Mesenchymal stem cell (in vitro differentiated cells and primary cell): ENCODE measurements at regions not wholly inside any gene's neighbourhood (a gene's known extent, or its start where the extent isn't known, plus 50 kb on each side); places are given as distances from the start of the nearest gene placed in this dataset.

Experiments used
- DNase-seq: peaks from one replicate; pipeline ENCODE4 v3.0.0-alpha.2; 2013
- H2AFZ ChIP-seq: one replicate; pipeline ENCODE4 v1.6.1; 2013; ENCODE audit warnings: low read depth, mild to moderate bottlenecking, control low read depth, inconsistent platforms, low read length, moderate library complexity
- H2AK5ac ChIP-seq: 2 replicates; pipeline ENCODE4 v1.6.1; 2013; ENCODE audit warnings: low read length, moderate library complexity, mild to moderate bottlenecking, inconsistent platforms; ENCODE audit not compliant: severe bottlenecking
- H2BK120ac ChIP-seq: one replicate; pipeline ENCODE4 v1.6.1; 2013; ENCODE audit warnings: low read depth, mild to moderate bottlenecking, inconsistent platforms, low read length, moderate library complexity
- H2BK12ac ChIP-seq, 2 experiments: one replicate each; pipeline ENCODE4 v1.6.1; 2013; ENCODE audit warnings: inconsistent platforms in 2 of 2, low read length in 2 of 2, mild to moderate bottlenecking in 2 of 2, moderate library complexity in 2 of 2, control low read depth in 1 of 2
- H2BK15ac ChIP-seq: one replicate; pipeline ENCODE4 v1.6.1; 2013; ENCODE audit warnings: mild to moderate bottlenecking, low read depth, inconsistent platforms; ENCODE audit not compliant: poor library complexity, severe bottlenecking
- H2BK5ac ChIP-seq: 2 replicates; pipeline ENCODE4 v1.6.1; 2013; ENCODE audit warnings: low read depth, mild to moderate bottlenecking, low read length, control low read depth, inconsistent platforms; ENCODE audit not compliant: poor library complexity, severe bottlenecking
- H3K14ac ChIP-seq, 2 experiments: one replicate each; pipeline ENCODE4 v1.6.1; 2013; ENCODE audit warnings: inconsistent platforms in 2 of 2, low read length in 2 of 2, control low read depth in 1 of 2, mild to moderate bottlenecking in 1 of 2, moderate library complexity in 1 of 2
- H3K18ac ChIP-seq, 2 experiments: one replicate each; pipeline ENCODE4 v1.6.1; 2013; ENCODE audit warnings: inconsistent platforms in 2 of 2, low read length in 2 of 2, control low read depth in 1 of 2, low read depth in 1 of 2, mild to moderate bottlenecking in 1 of 2
- H3K23ac ChIP-seq, 2 experiments: one replicate each; pipeline ENCODE4 v1.6.1; 2013; ENCODE audit warnings: inconsistent platforms in 2 of 2, low read length in 2 of 2, mild to moderate bottlenecking in 2 of 2, moderate library complexity in 2 of 2, control low read depth in 1 of 2
- H3K27ac ChIP-seq: 2 replicates; pipeline ENCODE4 v1.5.1; 2013; ENCODE audit warnings: mild to moderate bottlenecking, moderate library complexity, low read length, control low read depth, inconsistent platforms; ENCODE audit not compliant: poor library complexity, severe bottlenecking
- H3K27me3 ChIP-seq, 2 experiments: 2 replicates each; pipeline versions ENCODE4 v1.6.1 to v1.7.0; 2013; ENCODE audit warnings: low read length in 2 of 2, mild to moderate bottlenecking in 2 of 2, moderate library complexity in 2 of 2, control low read depth in 1 of 2, inconsistent platforms in 1 of 2; ENCODE audit not compliant: control insufficient read depth in 1 of 2, insufficient read depth in 1 of 2
- H3K36me3 ChIP-seq, 2 experiments: 2 replicates each; pipeline versions ENCODE4 v1.6.1 to v1.7.0; 2013; ENCODE audit warnings: low read length in 2 of 2, control low read depth in 1 of 2, inconsistent platforms in 1 of 2, low read depth in 1 of 2, mild to moderate bottlenecking in 1 of 2; ENCODE audit not compliant: insufficient read depth in 2 of 2, control insufficient read depth in 1 of 2
- H3K4ac ChIP-seq, 2 experiments: one replicate each; pipeline ENCODE4 v1.6.1; 2013; ENCODE audit warnings: inconsistent platforms in 2 of 2, low read length in 2 of 2, mild to moderate bottlenecking in 2 of 2, moderate library complexity in 2 of 2, control low read depth in 1 of 2, low read depth in 1 of 2
- H3K4me1 ChIP-seq: 2 replicates; pipeline ENCODE4 v1.6.1; 2013; ENCODE audit warnings: low read depth, low read length, control low read depth; ENCODE audit not compliant: control insufficient read depth, insufficient read depth
- H3K4me2 ChIP-seq: 2 replicates; pipeline ENCODE4 v1.6.1; 2013; ENCODE audit warnings: low read length, mild to moderate bottlenecking, inconsistent platforms; ENCODE audit not compliant: poor library complexity, severe bottlenecking
- H3K4me3 ChIP-seq, 2 experiments: 2 replicates each; pipeline versions ENCODE4 v1.5.1 to v1.7.0; 2013; ENCODE audit warnings: low read length in 2 of 2, mild to moderate bottlenecking in 2 of 2, control low read depth in 1 of 2, low read depth in 1 of 2; ENCODE audit not compliant: insufficient read depth in 1 of 2
- H3K79me1 ChIP-seq: replicated peaks from 2 replicates; pipeline ENCODE4 v1.6.1; 2013; ENCODE audit warnings: mild to moderate bottlenecking, control low read depth, low read length, inconsistent platforms; ENCODE audit not compliant: poor library complexity, severe bottlenecking
- H3K9ac ChIP-seq: 2 replicates; pipeline ENCODE4 v1.7.0; 2013; ENCODE audit warnings: mild to moderate bottlenecking, low read length, moderate library complexity
- H3K9me3 ChIP-seq: 2 replicates; pipeline ENCODE4 v1.7.0; 2013; ENCODE audit warnings: mild to moderate bottlenecking, low read length; ENCODE audit not compliant: control insufficient read depth
- H4K8ac ChIP-seq: one replicate; pipeline ENCODE4 v1.6.1; 2013; ENCODE audit warnings: inconsistent platforms, mild to moderate bottlenecking, low read length, moderate library complexity
- H4K91ac ChIP-seq: one replicate; pipeline ENCODE4 v1.6.1; 2013; ENCODE audit warnings: mild to moderate bottlenecking, low read length, inconsistent platforms
- WGBS: methylation state at CpG from one replicate; pipeline ENCODE4 v1.1.7; 2013; ENCODE audit warnings: mixed read lengths; 5-methylcytosine and 5-hydroxymethylcytosine counted together

- no peak overlapping the region for H3K27ac ChIP-seq
- no peak overlapping the region for H2BK120ac ChIP-seq
- no peak overlapping the region for H2BK15ac ChIP-seq
- no peaks in the 10 kb centered on the region for H3K79me1 ChIP-seq
- no peak overlapping the region for H3K4ac ChIP-seq
- H2BK12ac ChIP-seq = no peak overlapping the region
- H3K4me1 ChIP-seq = no peaks in the 10 kb centered on the region
- 80% methylated on average over 3 of the region's 3 CpGs for WGBS
- H3K9ac ChIP-seq = no peak overlapping the region
- no peak overlapping the region for H3K14ac ChIP-seq
- no peak overlapping the region for H3K18ac ChIP-seq
- no peak overlapping the region for H2AFZ ChIP-seq
- no peak overlapping the region for H3K4me3 ChIP-seq
- H3K27me3 ChIP-seq = no peaks in the 10 kb centered on the region
- H3K9me3 ChIP-seq = no peaks in the 10 kb centered on the region
- H2AK5ac ChIP-seq = no peak overlapping the region
- H4K8ac ChIP-seq = no peak overlapping the region
- DNase-seq = no peak
- H3K4me2 ChIP-seq = no peak overlapping the region
- no peak overlapping the region for H3K23ac ChIP-seq
- no peak overlapping the region for H2BK5ac ChIP-seq
- H4K91ac ChIP-seq = no peak overlapping the region
- H3K36me3 ChIP-seq = no peaks in the 10 kb centered on the region
These were observed 100.3 kb downstream of the ZIC1 start for GRCh38 chr3:147509448-147509847.

GRCh38 chr3:147513785-147514184, 104.6 kb downstream of the ZIC1 start:
- Histone ChIP-seq H3K36me3 (no peaks in the 10 kb centered on the region), H4K91ac (no peak overlapping the region), H3K18ac (no peak overlapping the region), H3K4ac (no peak overlapping the region), H3K14ac (no peak overlapping the region), H2BK12ac (no peak overlapping the region), H3K4me1 (no peaks in the 10 kb centered on the region), H3K9ac (no peak overlapping the region), H3K27me3 (no peaks in the 10 kb centered on the region), H3K9me3 (no peaks in the 10 kb centered on the region), H3K79me1 (no peaks in the 10 kb centered on the region), H4K8ac (no peak overlapping the region), H3K4me2 (no peak overlapping the region), H2BK15ac (no peak overlapping the region), H3K27ac (no peak overlapping the region), H2BK120ac (no peak overlapping the region), H2AFZ (no peak overlapping the region), H3K23ac (no peak overlapping the region), H2AK5ac (no peak overlapping the region), H2BK5ac (no peak overlapping the region), H3K4me3 (no peak overlapping the region)
- WGBS = 79% methylated on average over 5 of the region's 5 CpGs
- DNase-seq = no peak

- DNase-seq = no peak
- no peak overlapping the region for H3K27ac ChIP-seq
- 95% methylated on average over 5 of the region's 8 CpGs for WGBS
These were observed 105.4 kb downstream of the ZIC1 start for GRCh38 chr3:147514366-147515160.

GRCh38 chr3:147518465-147518864, 109.3 kb downstream of the ZIC1 start:
- Histone ChIP-seq H3K4me3 (no peak overlapping the region), H2AK5ac (no peak overlapping the region), H3K14ac (no peak overlapping the region), H2BK5ac (no peak overlapping the region), H4K8ac (no peak overlapping the region), H3K9me3 (no peaks in the 10 kb centered on the region), H3K4me2 (no peak overlapping the region), H3K23ac (no peak overlapping the region), H2BK12ac (no peak overlapping the region), H3K79me1 (no peaks in the 10 kb centered on the region), H3K4me1 (no peaks in the 10 kb centered on the region), H4K91ac (no peak overlapping the region), H3K36me3 (no peaks in the 10 kb centered on the region), H2AFZ (no peak overlapping the region), H3K9ac (no peak overlapping the region), H3K27ac (no peak overlapping the region), H2BK120ac (no peak overlapping the region), H3K18ac (no peak overlapping the region), H2BK15ac (no peak overlapping the region), H3K4ac (no peak overlapping the region), H3K27me3 (no peaks in the 10 kb centered on the region)
- WGBS = 92% methylated on average over 5 of the region's 6 CpGs
- DNase-seq = no peak

More at GRCh38 chr3:147514366-147515160, 105.4 kb downstream of the ZIC1 start:
- no peak overlapping the region for H4K91ac ChIP-seq
- H2BK120ac ChIP-seq = no peak overlapping the region
- no peak overlapping the region for H4K8ac ChIP-seq
- no peak overlapping the region for H3K9ac ChIP-seq
- no peak overlapping the region for H2AK5ac ChIP-seq
- no peak overlapping the region for H3K4me2 ChIP-seq
- H2BK12ac ChIP-seq = no peak overlapping the region
- no peaks in the 10 kb centered on the region for H3K4me1 ChIP-seq
- no peaks in the 10 kb centered on the region for H3K9me3 ChIP-seq
- H3K23ac ChIP-seq = no peak overlapping the region
- no peak overlapping the region for H3K14ac ChIP-seq
- no peaks in the 10 kb centered on the region for H3K27me3 ChIP-seq
- H3K36me3 ChIP-seq = no peaks in the 10 kb centered on the region
- H3K4me3 ChIP-seq = no peak overlapping the region
- H2BK5ac ChIP-seq = no peak overlapping the region
- H3K18ac ChIP-seq = no peak overlapping the region
- no peak overlapping the region for H3K4ac ChIP-seq
- H2BK15ac ChIP-seq = no peak overlapping the region
- H3K79me1 ChIP-seq = no peaks in the 10 kb centered on the region
- no peak overlapping the region for H2AFZ ChIP-seq
